Activated naive CD8-positive, alpha-beta T cell treated with anti-CD3 and anti-CD28 coated beads for 36 hours (primary cell): ENCODE measurements at regions not wholly inside any gene's neighbourhood (a gene's known extent, or its start where the extent isn't known, plus 50 kb on each side); places are given as distances from the start of the nearest gene placed in this dataset.
"Not testable (repeated sequence)": the region's sequence is repeated elsewhere in the genome, so short reads cannot be mapped to it uniquely, and the experiment has no call there.

Experiments
- DNase-seq: peaks from one replicate; pipeline ENCODE4 v3.0.0; 2021
- H3K27ac Mint-ChIP-seq: one replicate; pipeline ENCODE4 v1.8.0; 2022; ENCODE audit warnings: mild to moderate bottlenecking, moderate library complexity, mixed read lengths
- H3K27me3 Mint-ChIP-seq: one replicate; pipeline ENCODE4 v1.8.0; 2022; ENCODE audit warnings: mild to moderate bottlenecking, mixed read lengths
- H3K36me3 Mint-ChIP-seq: one replicate; pipeline ENCODE4 v1.8.0; 2021; ENCODE audit warnings: mild to moderate bottlenecking, mixed read lengths
- H3K4me1 Mint-ChIP-seq: one replicate; pipeline ENCODE4 v1.8.0; 2021; ENCODE audit warnings: mixed read lengths
- H3K4me3 Mint-ChIP-seq: one replicate; pipeline ENCODE4 v1.8.0; 2022; ENCODE audit warnings: mild to moderate bottlenecking, moderate library complexity, mixed read lengths
- H3K9me3 Mint-ChIP-seq: one replicate; pipeline ENCODE4 v1.8.0; 2022; ENCODE audit warnings: mixed read lengths

- Mint-ChIP-seq H3K27me3 (peaks cover 3% of the 10 kb centered on the region), H3K4me1 (no peaks in the 10 kb centered on the region), H3K9me3 (no peaks in the 10 kb centered on the region), H3K4me3 (no peak overlapping the region), H3K27ac (no peak overlapping the region), H3K36me3 (no peaks in the 10 kb centered on the region)
- DNase-seq: no peak
Measured at GRCh38 chr11:103800406-103801114, 235.9 kb upstream of the DDI1 start.

- Mint-ChIP-seq H3K36me3 (no peaks in the 10 kb centered on the region), H3K27me3 (no peaks in the 10 kb centered on the region), H3K4me3 (no peak overlapping the region), H3K27ac (no peak overlapping the region), H3K9me3 (no peaks in the 10 kb centered on the region), H3K4me1 (no peaks in the 10 kb centered on the region)
- no peak for DNase-seq
Measured at GRCh38 chr11:103803062-103803461, 233.4 kb upstream of the DDI1 start.

DNA sequence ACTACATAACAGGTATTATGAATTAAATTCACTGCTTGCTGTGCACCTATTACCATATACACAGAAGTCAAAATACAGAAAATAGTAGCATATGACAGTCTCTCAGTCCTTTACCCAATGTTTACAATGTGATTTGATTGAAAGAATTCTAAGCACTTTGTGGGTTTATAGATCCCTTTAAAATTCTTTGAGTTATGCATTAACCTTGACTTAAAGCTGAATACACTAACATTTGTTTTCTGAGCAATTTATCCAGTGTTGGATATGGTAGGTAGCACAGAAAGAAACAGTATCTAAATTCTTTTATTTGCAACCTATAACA is 230.8 kb upstream of the DDI1 start:
- no peak for DNase-seq
- Mint-ChIP-seq H3K36me3 (no peaks in the 10 kb centered on the region), H3K4me3 (no peak overlapping the region), H3K27ac (no peak overlapping the region), H3K9me3 (no peaks in the 10 kb centered on the region), H3K4me1 (no peaks in the 10 kb centered on the region), H3K27me3 (no peaks in the 10 kb centered on the region)

GRCh38 chr11:103806130-103806895 is 230.1 kb upstream of the DDI1 start:
- DNase-seq: no peak
- no peaks in the 10 kb centered on the region for H3K27me3 Mint-ChIP-seq
- H3K4me3 Mint-ChIP-seq: no peak overlapping the region
- no peaks in the 10 kb centered on the region for H3K9me3 Mint-ChIP-seq
- H3K4me1 Mint-ChIP-seq: no peaks in the 10 kb centered on the region
- H3K36me3 Mint-ChIP-seq: no peaks in the 10 kb centered on the region
- H3K27ac Mint-ChIP-seq: no peak overlapping the region

DNA sequence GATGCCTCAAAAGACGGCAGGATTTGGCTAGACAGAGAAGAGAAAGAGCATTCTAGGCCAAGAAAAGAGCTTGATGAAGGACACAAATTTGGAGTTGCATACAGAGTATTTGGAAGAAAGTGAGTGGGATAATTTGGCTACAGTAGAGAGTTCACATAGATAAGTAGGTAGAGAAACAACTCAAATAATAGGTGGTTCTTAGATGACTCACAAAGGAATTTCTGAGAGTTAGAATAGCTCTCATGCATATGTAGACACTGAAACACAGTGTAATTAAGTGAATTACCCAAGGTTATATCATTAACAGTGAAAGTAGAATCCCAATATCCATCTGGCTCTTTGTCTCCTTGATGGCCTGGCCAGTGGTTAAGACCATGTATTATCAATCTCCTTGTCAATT is 228.6 kb upstream of the DDI1 start:
- no peak overlapping the region for H3K27ac Mint-ChIP-seq
- H3K4me1 Mint-ChIP-seq: no peaks in the 10 kb centered on the region
- H3K27me3 Mint-ChIP-seq: no peaks in the 10 kb centered on the region
- H3K4me3 Mint-ChIP-seq: no peak overlapping the region
- H3K36me3 Mint-ChIP-seq: no peaks in the 10 kb centered on the region
- no peak for DNase-seq
- no peaks in the 10 kb centered on the region for H3K9me3 Mint-ChIP-seq

DNA sequence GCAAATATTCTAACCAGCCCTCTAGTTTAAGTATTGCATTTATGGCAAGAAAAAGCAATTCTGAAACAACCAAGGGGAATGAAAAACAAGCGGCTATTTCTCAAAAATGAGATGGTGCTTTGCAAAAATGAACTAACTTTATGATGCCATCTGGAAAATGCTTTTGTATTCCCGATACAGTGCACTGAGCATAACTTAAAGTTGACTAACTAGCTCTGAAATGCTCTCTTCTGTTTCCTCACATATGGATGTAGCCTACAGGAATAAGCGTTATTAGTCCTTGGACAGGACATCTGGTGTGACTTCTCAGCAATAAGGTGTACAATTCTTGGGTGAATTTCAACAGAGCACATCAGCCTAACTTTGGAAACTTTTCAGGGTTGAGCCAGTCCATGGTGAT is 228.2 kb upstream of the DDI1 start:
- Mint-ChIP-seq H3K36me3 (no peaks in the 10 kb centered on the region), H3K27me3 (no peaks in the 10 kb centered on the region), H3K4me1 (no peaks in the 10 kb centered on the region), H3K27ac (no peak overlapping the region), H3K4me3 (no peak overlapping the region), H3K9me3 (no peaks in the 10 kb centered on the region)
- no peak for DNase-seq

GRCh38 chr11:103811870-103812455 is 224.5 kb upstream of the DDI1 start:
- no peak overlapping the region for H3K27ac Mint-ChIP-seq
- H3K36me3 Mint-ChIP-seq: no peaks in the 10 kb centered on the region
- no peaks in the 10 kb centered on the region for H3K27me3 Mint-ChIP-seq
- H3K9me3 Mint-ChIP-seq: peaks cover 1% of the 10 kb centered on the region
- H3K4me3 Mint-ChIP-seq: no peak overlapping the region
- DNase-seq: no peak
- H3K4me1 Mint-ChIP-seq: no peaks in the 10 kb centered on the region

- Mint-ChIP-seq H3K27ac (no peak overlapping the region), H3K27me3 (no peaks in the 10 kb centered on the region), H3K4me3 (no peak overlapping the region), H3K9me3 (peaks cover 1% of the 10 kb centered on the region), H3K36me3 (no peaks in the 10 kb centered on the region), H3K4me1 (no peaks in the 10 kb centered on the region)
- no peak for DNase-seq
Measured at GRCh38 chr11:103812680-103813079, 223.8 kb upstream of the DDI1 start.

DNA sequence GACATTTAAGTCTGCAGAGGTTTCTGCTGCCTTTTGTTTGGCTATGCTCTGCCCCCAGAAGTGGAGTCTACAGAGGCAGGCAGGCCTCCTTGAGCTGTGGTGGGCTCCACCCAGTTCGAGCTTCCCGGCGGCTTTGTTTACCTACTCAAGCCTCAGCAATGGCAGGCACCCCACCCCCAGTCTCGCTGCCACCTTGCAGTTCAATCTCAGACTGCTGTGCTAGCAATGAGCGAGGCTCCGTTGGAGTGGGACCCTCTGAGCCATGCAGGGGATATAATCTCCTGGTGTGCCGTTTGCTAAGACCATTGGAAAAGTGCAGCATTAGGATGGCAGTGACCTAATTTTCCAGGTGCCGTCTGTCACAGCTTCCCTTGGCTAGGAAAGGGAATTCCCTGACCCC is 216.1 kb upstream of the DDI1 start:
- H3K36me3 Mint-ChIP-seq, H3K27ac Mint-ChIP-seq, H3K27me3 Mint-ChIP-seq, DNase-seq, H3K4me1 Mint-ChIP-seq, H3K9me3 Mint-ChIP-seq, H3K4me3 Mint-ChIP-seq: not testable (repeated sequence)

GRCh38 chr11:103824116-103824515 is 212.3 kb upstream of the DDI1 start:
- no peaks in the 10 kb centered on the region for H3K4me1 Mint-ChIP-seq
- H3K27me3 Mint-ChIP-seq: peaks cover 3% of the 10 kb centered on the region
- H3K36me3 Mint-ChIP-seq: no peaks in the 10 kb centered on the region
- no peaks in the 10 kb centered on the region for H3K9me3 Mint-ChIP-seq
- no peak for DNase-seq
- no peak overlapping the region for H3K27ac Mint-ChIP-seq
- H3K4me3 Mint-ChIP-seq: no peak overlapping the region

DNA sequence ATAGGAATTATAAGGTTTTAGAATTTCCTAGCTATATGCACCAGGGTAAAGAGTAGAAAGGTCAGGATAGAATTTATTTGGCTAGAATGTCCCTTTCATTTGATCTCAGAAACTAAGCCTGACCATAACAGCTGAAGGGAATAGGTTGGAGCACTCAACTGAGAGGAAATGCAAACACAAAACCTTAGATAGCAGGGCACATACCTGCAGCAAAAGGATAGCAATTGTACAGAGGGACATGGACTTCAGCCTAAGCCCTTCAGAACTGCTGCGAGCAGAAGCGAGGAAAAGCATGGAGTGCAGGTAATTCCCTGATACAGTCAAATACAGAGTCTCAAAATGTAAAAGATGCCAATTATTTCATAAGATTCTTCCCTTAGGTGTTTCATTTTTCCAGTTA is 211.0 kb upstream of the DDI1 start:
- Mint-ChIP-seq H3K36me3 (no peaks in the 10 kb centered on the region), H3K27me3 (no peaks in the 10 kb centered on the region), H3K4me1 (no peaks in the 10 kb centered on the region), H3K9me3 (peaks cover 4% of the 10 kb centered on the region), H3K4me3 (no peak overlapping the region), H3K27ac (no peak overlapping the region)
- DNase-seq: no peak

GRCh38 chr11:103826856-103827255 is 209.6 kb upstream of the DDI1 start:
- Mint-ChIP-seq H3K27me3 (no peaks in the 10 kb centered on the region), H3K9me3 (peaks cover 4% of the 10 kb centered on the region), H3K27ac (no peak overlapping the region), H3K4me1 (no peaks in the 10 kb centered on the region), H3K36me3 (no peaks in the 10 kb centered on the region), H3K4me3 (no peak overlapping the region)
- no peak for DNase-seq

DNA sequence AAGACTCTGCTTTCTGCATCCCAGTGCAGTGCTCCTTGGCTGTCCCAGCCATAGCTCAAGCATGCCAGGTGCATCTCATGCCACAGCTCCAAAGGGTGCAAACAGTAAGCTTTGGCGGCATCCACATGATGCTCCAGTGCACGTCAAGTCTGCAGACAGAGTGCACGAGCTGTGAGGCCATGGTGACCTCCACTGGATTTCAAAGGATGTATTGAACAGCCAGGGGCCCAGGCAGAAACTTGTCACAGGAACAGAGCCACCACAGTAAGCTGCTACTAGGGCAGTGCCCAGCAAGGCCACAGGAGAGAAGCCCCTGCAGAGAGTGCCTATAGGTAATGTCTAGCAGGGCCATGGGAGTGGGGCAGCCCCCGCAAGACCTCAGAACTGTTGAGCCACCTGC is 206.8 kb upstream of the DDI1 start:
- Mint-ChIP-seq H3K27ac (no peak overlapping the region), H3K36me3 (no peaks in the 10 kb centered on the region), H3K4me3 (no peak overlapping the region), H3K9me3 (peaks cover 19% of the 10 kb centered on the region), H3K27me3 (no peaks in the 10 kb centered on the region), H3K4me1 (no peaks in the 10 kb centered on the region)
- no peak for DNase-seq

DNA sequence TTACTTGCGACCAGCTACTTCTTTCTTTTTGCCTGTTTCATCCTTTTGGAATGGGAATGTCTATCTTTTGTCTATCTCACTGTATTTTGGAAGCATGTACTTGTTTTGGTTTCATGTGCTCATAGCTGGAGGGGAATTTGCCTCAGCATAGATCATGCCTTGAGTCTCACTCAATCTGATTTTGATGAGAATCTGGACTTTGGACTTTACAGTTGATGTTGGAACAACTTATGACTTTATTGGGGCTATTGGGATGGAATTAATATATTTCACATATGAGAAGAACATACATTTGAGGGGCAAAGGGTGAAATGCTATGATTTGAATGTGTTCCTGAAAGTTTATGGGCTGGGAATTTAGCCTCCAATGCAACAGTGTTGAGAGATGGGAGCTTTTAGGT is 206.2 kb upstream of the DDI1 start:
- Mint-ChIP-seq H3K4me1 (no peaks in the 10 kb centered on the region), H3K27me3 (no peaks in the 10 kb centered on the region), H3K27ac (no peak overlapping the region), H3K36me3 (no peaks in the 10 kb centered on the region), H3K9me3 (peaks cover 20% of the 10 kb centered on the region), H3K4me3 (no peak overlapping the region)
- no peak for DNase-seq

DNA sequence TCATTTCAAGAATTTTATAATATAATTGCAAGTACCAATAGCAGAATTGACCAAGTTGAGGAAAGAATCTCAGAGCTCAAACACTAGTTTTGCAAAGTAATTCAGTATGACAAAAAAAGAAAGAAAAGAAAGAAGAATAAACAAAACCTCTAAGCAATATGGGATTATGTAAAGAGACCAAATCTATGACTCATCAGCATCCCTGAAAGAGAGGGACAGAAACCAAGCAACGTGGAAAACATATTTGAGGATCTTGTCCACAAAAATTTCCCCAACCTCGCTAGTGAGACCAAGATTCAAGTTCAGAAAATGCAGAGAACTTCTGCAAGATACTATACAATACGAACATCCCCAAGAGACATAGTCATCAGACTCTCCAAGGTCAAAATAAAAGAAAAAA is 203.7 kb upstream of the DDI1 start:
- Mint-ChIP-seq H3K36me3 (no peaks in the 10 kb centered on the region), H3K9me3 (peaks cover 31% of the 10 kb centered on the region), H3K27me3 (no peaks in the 10 kb centered on the region), H3K4me1 (no peaks in the 10 kb centered on the region), H3K4me3 (no peak overlapping the region), H3K27ac (no peak overlapping the region)
- no peak for DNase-seq

- DNase-seq: no peak
- Mint-ChIP-seq H3K4me1 (no peaks in the 10 kb centered on the region), H3K36me3 (no peaks in the 10 kb centered on the region), H3K27me3 (no peaks in the 10 kb centered on the region), H3K4me3 (no peak overlapping the region), H3K27ac (no peak overlapping the region), H3K9me3 (no peaks in the 10 kb centered on the region)
Measured at GRCh38 chr11:103842191-103842590, 194.2 kb upstream of the DDI1 start.
